Endothelial cell of umbilical vein (primary cell): ENCODE measurements at regions not wholly inside any gene's neighbourhood (a gene's known extent, or its start where the extent isn't known, plus 50 kb on each side); places are given as distances from the start of the nearest gene placed in this dataset.

ENCODE experiments used
- BruUV-seq: library from RNA; stranded (reverse); fragments of 400-500 nt; replicated peaks from 2 replicates; lab custom pipeline; 2021; lab: Mats Ljungman, UMichigan
- CTCF ChIA-PET: fragments of 300-600, 350-600 bp; sonication (Branson Sonifier 250); formaldehyde crosslinking; loops from one replicate; lab custom pipeline; 2021; ENCODE audit warnings: antibody characterized with exemption, inconsistent platforms; lab: Charles Lee
- POLR2A ChIA-PET: fragments of 300-600, 350-600 bp; sonication (Branson Sonifier 250); formaldehyde crosslinking; loops from one replicate; lab custom pipeline; 2021; ENCODE audit warnings: antibody characterized with exemption, inconsistent platforms; lab: Charles Lee
- DNase-seq: peaks from one replicate; pipeline ENCODE4 v3.0.0-alpha.2; 2011; ENCODE audit warnings: low read depth, low spot score
- FAIRE-seq: peaks from 2 replicates; lab custom pipeline; 2011; peaks lifted over from hg19 to GRCh38; lab: Jason Lieb, UNC
- H2AFZ ChIP-seq: 2 replicates; pipeline ENCODE4 v1.6.0; 2012; ENCODE audit warnings: low read depth, low read length, control low read depth, inconsistent platforms
- H3K27ac ChIP-seq: 2 replicates; pipeline ENCODE4 v1.5.1; 2011; ENCODE audit warnings: low read depth, mild to moderate bottlenecking, control low read depth, low read length, moderate library complexity; ENCODE audit not compliant: insufficient read depth
- H3K27me3 ChIP-seq, 2 experiments: 2 replicates each; pipeline versions ENCODE4 v1.6.0 to v1.6.1; 2011; ENCODE audit warnings: low read length in 2 of 2, mixed read lengths in 1 of 2; ENCODE audit not compliant: control insufficient read depth in 2 of 2, insufficient read depth in 2 of 2
- H3K36me3 ChIP-seq, 2 experiments: 2 replicates in 1 of 2; 3 replicates in 1 of 2; pipeline ENCODE4 v1.5.1; 2011; ENCODE audit warnings: low read length in 2 of 2, mild to moderate bottlenecking in 1 of 2, moderate library complexity in 1 of 2; ENCODE audit not compliant: control insufficient read depth in 2 of 2, insufficient read depth in 2 of 2; ENCODE audit errors: extremely low read depth in 1 of 2
- H3K4me1 ChIP-seq: 3 replicates; pipeline ENCODE4 v1.5.1; 2011; ENCODE audit warnings: mild to moderate bottlenecking, low read length; ENCODE audit not compliant: control insufficient read depth, insufficient read depth; ENCODE audit errors: extremely low read depth
- H3K4me2 ChIP-seq: 2 replicates; pipeline ENCODE4 v1.6.1; 2011; ENCODE audit warnings: low read length, control low read depth, mixed read lengths; ENCODE audit not compliant: insufficient read depth
- H3K4me3 ChIP-seq, 3 experiments: fragments of 200-600 bp in 1 of 3; sonication (generic), shearing (Covaris generic) in 1 of 3; replicated peaks in 1 of 3; 2 replicates each; pipeline ENCODE4 v1.5.1; 2011 to 2016; ENCODE audit warnings: control low read depth in 3 of 3, low read length in 3 of 3, mild to moderate bottlenecking in 2 of 3, inconsistent platforms in 1 of 3, low read depth in 1 of 3, moderate library complexity in 1 of 3; ENCODE audit not compliant: insufficient read depth in 1 of 3
- H3K79me2 ChIP-seq: 2 replicates; pipeline ENCODE4 v1.6.0; 2012; ENCODE audit warnings: low read length, inconsistent platforms; ENCODE audit not compliant: control insufficient read depth, insufficient read depth
- H3K9ac ChIP-seq: replicated peaks from 2 replicates; pipeline ENCODE3; 2011; ENCODE audit warnings: low read length, control low read depth; ENCODE audit not compliant: insufficient read depth; ENCODE audit errors: extremely low read depth
- H3K9me1 ChIP-seq: replicated peaks from 3 replicates; pipeline ENCODE4 v1.6.0; 2011; ENCODE audit warnings: mild to moderate bottlenecking, low read length; ENCODE audit not compliant: control insufficient read depth, insufficient read depth; ENCODE audit errors: extremely low read depth
- H3K9me3 ChIP-seq: replicated peaks from 2 replicates; pipeline ENCODE4 v1.5.1; 2012; ENCODE audit warnings: low read length, inconsistent platforms; ENCODE audit not compliant: control insufficient read depth, insufficient read depth
- H4K20me1 ChIP-seq: replicated peaks from 2 replicates; pipeline ENCODE3; 2011; ENCODE audit warnings: mild to moderate bottlenecking, low read length; ENCODE audit not compliant: control insufficient read depth, insufficient read depth; ENCODE audit errors: extremely low read depth
- CTCF ChIP-seq, 2 donors: IDR thresholded peaks; 1 replicate in 1 of 2; 2 replicates in 1 of 2; pipeline ENCODE4 v1.5.1; 2011; ENCODE audit warnings: low read length in 2 of 2, mild to moderate bottlenecking in 2 of 2, moderate library complexity in 2 of 2, control low read depth in 1 of 2, inconsistent platforms in 1 of 2, low read depth in 1 of 2; ENCODE audit not compliant: insufficient read depth in 1 of 2; ENCODE audit errors: extremely low read depth in 1 of 2
- EZH2 ChIP-seq: IDR thresholded peaks from 2 replicates; pipeline ENCODE4 v1.6.1; 2012; ENCODE audit warnings: borderline replicate concordance, low read depth, mild to moderate bottlenecking, moderate library complexity, low read length, inconsistent platforms; ENCODE audit not compliant: severe bottlenecking
- FOS ChIP-seq: IDR thresholded peaks from 2 replicates; pipeline ENCODE4 v1.6.1; 2011; ENCODE audit warnings: mild to moderate bottlenecking, low read length, moderate library complexity, borderline replicate concordance; ENCODE audit not compliant: insufficient read depth
- GATA2 ChIP-seq: IDR thresholded peaks from 2 replicates; pipeline ENCODE4 v1.7.0; 2011; ENCODE audit warnings: low read depth, mild to moderate bottlenecking, moderate library complexity, mixed read lengths, low read length; ENCODE audit not compliant: insufficient read length, insufficient read depth
- JUN ChIP-seq: IDR thresholded peaks from 2 replicates; pipeline ENCODE4 v1.6.1; 2011; ENCODE audit warnings: borderline replicate concordance, low read depth; ENCODE audit not compliant: insufficient read length, insufficient read depth
- MAX ChIP-seq: IDR thresholded peaks from 2 replicates; pipeline ENCODE4 v1.6.1; 2011; ENCODE audit not compliant: insufficient read depth, insufficient read length
- POLR2A ChIP-seq: IDR thresholded peaks from 2 replicates; pipeline ENCODE4 v1.6.1; 2012; ENCODE audit warnings: low read depth, mild to moderate bottlenecking, control low read depth, low read length
- POLR2AphosphoS5 ChIP-seq: IDR thresholded peaks from 2 replicates; pipeline ENCODE4 v1.6.1; 2012; ENCODE audit warnings: low read depth, mild to moderate bottlenecking, control low read depth, low read length, moderate library complexity; ENCODE audit not compliant: insufficient read depth
- dilution Hi-C: fragments of 300-500 bp; cut with MboI; formaldehyde crosslinking; loops from one replicate; pipeline ENCODE4 v1.15.0; 2019; ENCODE audit warnings: low sequenced_read_pairs; ENCODE audit not compliant: extremely low pct_ligation_motif_present
- intact Hi-C: fragments of 100-400 bp; cut with micrococcal nuclease; formaldehyde crosslinking; loops from one replicate; pipeline ENCODE4 v1.10.0; 2022

DNA sequence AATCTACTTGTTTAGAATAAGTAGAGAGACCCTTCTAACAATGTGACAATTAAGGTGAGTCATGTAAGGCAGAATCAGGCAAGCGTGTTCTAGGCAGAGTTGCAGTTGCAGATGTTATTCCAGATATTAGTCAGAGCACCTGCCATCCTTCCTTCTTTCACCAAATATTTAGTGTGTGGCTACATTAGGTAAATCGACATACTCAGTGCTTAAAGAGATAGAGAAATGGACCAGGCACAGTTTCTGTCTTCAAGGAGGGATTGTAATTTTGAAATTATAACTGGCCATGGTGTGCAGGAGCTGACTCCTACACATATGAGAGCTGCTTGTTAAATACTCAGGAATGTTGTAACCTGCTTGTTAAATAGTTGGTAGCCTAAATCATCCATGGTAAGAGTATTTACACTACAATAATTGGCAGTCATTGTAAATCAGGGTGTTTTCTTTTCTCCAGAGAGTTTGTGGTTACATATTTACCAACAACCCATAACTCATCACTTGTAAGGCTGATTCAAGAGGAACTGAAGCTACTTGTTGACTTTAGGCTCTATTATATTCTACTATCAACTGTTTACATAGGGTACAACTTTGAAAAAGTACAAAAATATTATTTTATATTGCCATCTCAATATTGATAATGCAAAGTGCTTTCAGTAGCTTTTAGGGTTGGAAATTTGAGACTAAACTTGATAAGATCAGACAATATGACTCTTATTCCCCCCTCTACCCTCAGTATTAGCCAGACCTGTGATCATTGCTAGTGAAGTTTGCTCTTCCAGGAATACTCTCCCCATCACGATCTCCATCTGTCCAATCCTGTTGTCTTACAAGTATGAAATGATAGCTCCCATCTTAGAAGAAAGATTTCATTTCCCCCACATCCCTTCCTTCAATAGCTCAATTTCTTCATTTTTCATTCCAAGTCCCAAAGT lies 607.1 kb downstream of the COL12A1 start:
- no peak for FAIRE-seq
- H3K9me1 ChIP-seq = no peaks in the 10 kb centered on the region

More for the DNA sequence above, 607.1 kb downstream of the COL12A1 start:
- H3K27ac ChIP-seq = no peak overlapping the region
- H3K79me2 ChIP-seq = no peaks in the 10 kb centered on the region
- dilution Hi-C loops = no loop called here
- no peak overlapping the region for H2AFZ ChIP-seq
- no peak overlapping the region for H3K9ac ChIP-seq
- intact Hi-C loops = loop anchor here (5.0 kb wide), 1 partner anchor 604 kb away; no protein-coding TSS in a partner anchor
- H3K4me1 ChIP-seq = peaks cover 16% of the 10 kb centered on the region
- no TSS peak for BruUV-seq
- no peak overlapping the region for H3K4me3 ChIP-seq
- TF ChIP-seq GATA2 = no peak
- no peak for TF ChIP-seq JUN
- TF ChIP-seq POLR2A = no peak
- no peak for TF ChIP-seq POLR2AphosphoS5
- no peak for TF ChIP-seq EZH2
- peak; percentile 42 for TF ChIP-seq FOS
- no peak for TF ChIP-seq CTCF (IDR thresholded peaks at IDR 0.05; ENCODE audit: extremely low read depth in 1 of 2, insufficient read depth in 1 of 2, low read depth in 1 of 2, low read length in 2 of 2)
- no peak for TF ChIP-seq MAX
- ChIA-PET POLR2A (no interaction called here), CTCF (interaction anchor here (1.0 kb wide), 1 partner anchor 606 kb away, joined by 3 read pairs; no protein-coding TSS in a partner anchor)
- no peak overlapping the region for H3K4me2 ChIP-seq
- no peaks in the 10 kb centered on the region for H3K9me3 ChIP-seq
- peak; percentile 15 for DNase-seq
- no peaks in the 10 kb centered on the region for H3K27me3 ChIP-seq
- no peaks in the 10 kb centered on the region for H3K36me3 ChIP-seq
- H4K20me1 ChIP-seq = no peaks in the 10 kb centered on the region
